ENCODE measurements at regions not wholly inside any gene's neighbourhood (a gene's known extent, or its start where the extent isn't known, plus 50 kb on each side); places are given as distances from the start of the nearest gene placed in this dataset.

GRCh38 chr2:101609433-101609832, 88.1 kb upstream of the MAP4K4 start:
- peaks cover 1% of the 10 kb centered on the region for H3K36me3 Mint-ChIP-seq (ENCODE audit: low read depth)
- no peak overlapping the region for H3K27ac Mint-ChIP-seq (ENCODE audit: unreplicated experiment)
- no peak for TF ChIP-seq CTCF (IDR thresholded peaks at IDR 0.05)
- H3K27me3 Mint-ChIP-seq (ENCODE audit: low read depth) = peaks cover 7% of the 10 kb centered on the region
- DNase-seq (ENCODE audit: low spot score) = no peak
- H3K4me3 Mint-ChIP-seq (ENCODE audit: unreplicated experiment) = no peak overlapping the region
- H3K9me3 Mint-ChIP-seq (ENCODE audit: low read depth) = peaks cover 10% of the 10 kb centered on the region
- no peaks in the 10 kb centered on the region for H3K4me1 Mint-ChIP-seq (ENCODE audit: low read depth)

- DNase-seq (ENCODE audit: low spot score) = no peak
- TF ChIP-seq CTCF (IDR thresholded peaks at IDR 0.05) = no peak
- Mint-ChIP-seq H3K27me3 (ENCODE audit: low read depth) (peaks cover 10% of the 10 kb centered on the region), H3K36me3 (ENCODE audit: low read depth) (peaks cover 1% of the 10 kb centered on the region), H3K4me3 (ENCODE audit: unreplicated experiment) (no peak overlapping the region), H3K27ac (ENCODE audit: unreplicated experiment) (no peak overlapping the region), H3K4me1 (ENCODE audit: low read depth) (no peaks in the 10 kb centered on the region), H3K9me3 (ENCODE audit: low read depth) (peaks cover 10% of the 10 kb centered on the region)
Measured at GRCh38 chr2:101608408-101609310, 88.8 kb upstream of the MAP4K4 start.

GRCh38 chr2:101597347-101597944, 100.1 kb upstream of the MAP4K4 start:
- H3K4me3 Mint-ChIP-seq (ENCODE audit: unreplicated experiment) = no peak overlapping the region
- peaks cover 14% of the 10 kb centered on the region for H3K4me1 Mint-ChIP-seq (ENCODE audit: low read depth)
- no peak for DNase-seq (ENCODE audit: low spot score)
- H3K9me3 Mint-ChIP-seq (ENCODE audit: low read depth) = no peaks in the 10 kb centered on the region
- no peaks in the 10 kb centered on the region for H3K27me3 Mint-ChIP-seq (ENCODE audit: low read depth)
- no peak for TF ChIP-seq CTCF (IDR thresholded peaks at IDR 0.05)
- no peaks in the 10 kb centered on the region for H3K36me3 Mint-ChIP-seq (ENCODE audit: low read depth)
- H3K27ac Mint-ChIP-seq (ENCODE audit: unreplicated experiment) = peak overlapping the region; percentile 50

- H3K27ac Mint-ChIP-seq (ENCODE audit: unreplicated experiment) = no peak overlapping the region
- no peak for TF ChIP-seq CTCF (IDR thresholded peaks at IDR 0.05)
- no peaks in the 10 kb centered on the region for H3K27me3 Mint-ChIP-seq (ENCODE audit: low read depth)
- no peaks in the 10 kb centered on the region for H3K36me3 Mint-ChIP-seq (ENCODE audit: low read depth)
- no peaks in the 10 kb centered on the region for H3K9me3 Mint-ChIP-seq (ENCODE audit: low read depth)
- H3K4me1 Mint-ChIP-seq (ENCODE audit: low read depth) = peaks cover 14% of the 10 kb centered on the region
- no peak for DNase-seq (ENCODE audit: low spot score)
- no peak overlapping the region for H3K4me3 Mint-ChIP-seq (ENCODE audit: unreplicated experiment)
Measured at GRCh38 chr2:101596333-101596732, 101.2 kb upstream of the MAP4K4 start.

GRCh38 chr2:101587251-101587650, 110.3 kb upstream of the MAP4K4 start:
- H3K9me3 Mint-ChIP-seq (ENCODE audit: low read depth) = peaks cover 24% of the 10 kb centered on the region
- H3K4me3 Mint-ChIP-seq (ENCODE audit: unreplicated experiment) = no peak overlapping the region
- H3K36me3 Mint-ChIP-seq (ENCODE audit: low read depth) = peaks cover 4% of the 10 kb centered on the region
- H3K27me3 Mint-ChIP-seq (ENCODE audit: low read depth) = peaks cover 4% of the 10 kb centered on the region
- H3K4me1 Mint-ChIP-seq (ENCODE audit: low read depth) = no peaks in the 10 kb centered on the region
- no peak overlapping the region for H3K27ac Mint-ChIP-seq (ENCODE audit: unreplicated experiment)
- no peak for DNase-seq (ENCODE audit: low spot score)
- TF ChIP-seq CTCF (IDR thresholded peaks at IDR 0.05) = no peak

Measured in chondrocyte (in vitro differentiated cells).